WERI-Rb-1 (cell line): ENCODE measurements at regions not wholly inside any gene's neighbourhood (a gene's known extent, or its start where the extent isn't known, plus 50 kb on each side); places are given as distances from the start of the nearest gene placed in this dataset.

Experiments
- DNase-seq: peaks from one replicate; pipeline ENCODE4 v3.0.0-alpha.2; 2020
- H3K27ac ChIP-seq: fragments of 250-450 bp; sonication (Bioruptor Pico); 2 replicates; pipeline ENCODE4 v1.5.1; 2020; ENCODE audit warnings: mild to moderate bottlenecking, moderate library complexity
- H3K27me3 ChIP-seq: fragments of 250-450 bp; sonication (Bioruptor Pico); 2 replicates; pipeline ENCODE4 v1.5.1; 2021; ENCODE audit warnings: mild to moderate bottlenecking, low read depth, moderate library complexity; ENCODE audit not compliant: insufficient read depth, severe bottlenecking
- H3K36me3 ChIP-seq: fragments of 250-450 bp; sonication (Bioruptor Pico); 2 replicates; pipeline ENCODE4 v1.5.1; 2020; ENCODE audit warnings: mild to moderate bottlenecking, moderate library complexity
- H3K4me3 ChIP-seq: 2 replicates; pipeline ENCODE4 v1.5.1; 2011; ENCODE audit warnings: low read depth, mild to moderate bottlenecking, control low read depth, low read length
- H3K9me3 ChIP-seq: fragments of 250-450 bp; sonication (Bioruptor Pico); 2 replicates; pipeline ENCODE4 v1.5.1; 2021; ENCODE audit warnings: mild to moderate bottlenecking, moderate library complexity; ENCODE audit not compliant: severe bottlenecking
- TF ChIP-seq, protein P1 (sequence below): IDR thresholded peaks from 2 replicates; pipeline ENCODE4 v1.5.1; 2011; ENCODE audit warnings: low read depth, mild to moderate bottlenecking, control low read depth, inconsistent platforms, low read length

DNA sequence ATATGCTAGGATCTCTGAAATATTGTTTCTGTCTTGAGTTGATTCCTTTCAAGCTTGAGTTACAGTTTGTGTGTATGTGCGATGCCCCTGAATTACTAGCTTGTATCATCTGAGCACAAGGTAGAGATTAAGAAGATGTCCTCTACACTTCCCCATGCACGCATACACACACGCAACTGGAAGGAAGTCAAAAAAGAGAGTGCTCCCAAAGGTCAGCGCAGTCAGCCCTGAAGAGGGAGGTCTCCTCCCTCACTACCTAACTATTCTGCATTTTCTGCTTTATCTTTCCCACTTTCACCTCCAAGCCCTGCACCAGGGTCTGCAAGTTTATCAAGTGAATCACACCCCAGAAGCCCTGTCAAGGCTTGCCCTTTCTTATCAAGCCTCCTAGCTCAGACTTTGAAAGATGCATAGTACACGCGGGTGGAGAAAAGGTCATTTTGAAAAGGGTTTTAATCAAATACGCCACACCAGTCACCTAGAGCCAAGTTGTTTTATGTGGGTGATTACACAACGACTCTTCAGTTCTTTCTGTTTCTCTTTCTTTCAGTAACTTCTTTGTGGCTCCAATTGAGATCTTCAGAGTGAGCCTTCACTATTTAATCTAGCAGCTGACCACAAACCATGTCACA, 127.7 kb downstream of the ASB9 start:
- no peaks in the 10 kb centered on the region for H3K36me3 ChIP-seq
- H3K27me3 ChIP-seq: peaks cover 32% of the 10 kb centered on the region
- DNase-seq: no peak
- no peak overlapping the region for H3K4me3 ChIP-seq
- no peaks in the 10 kb centered on the region for H3K9me3 ChIP-seq
- TF ChIP-seq, protein P1, sequence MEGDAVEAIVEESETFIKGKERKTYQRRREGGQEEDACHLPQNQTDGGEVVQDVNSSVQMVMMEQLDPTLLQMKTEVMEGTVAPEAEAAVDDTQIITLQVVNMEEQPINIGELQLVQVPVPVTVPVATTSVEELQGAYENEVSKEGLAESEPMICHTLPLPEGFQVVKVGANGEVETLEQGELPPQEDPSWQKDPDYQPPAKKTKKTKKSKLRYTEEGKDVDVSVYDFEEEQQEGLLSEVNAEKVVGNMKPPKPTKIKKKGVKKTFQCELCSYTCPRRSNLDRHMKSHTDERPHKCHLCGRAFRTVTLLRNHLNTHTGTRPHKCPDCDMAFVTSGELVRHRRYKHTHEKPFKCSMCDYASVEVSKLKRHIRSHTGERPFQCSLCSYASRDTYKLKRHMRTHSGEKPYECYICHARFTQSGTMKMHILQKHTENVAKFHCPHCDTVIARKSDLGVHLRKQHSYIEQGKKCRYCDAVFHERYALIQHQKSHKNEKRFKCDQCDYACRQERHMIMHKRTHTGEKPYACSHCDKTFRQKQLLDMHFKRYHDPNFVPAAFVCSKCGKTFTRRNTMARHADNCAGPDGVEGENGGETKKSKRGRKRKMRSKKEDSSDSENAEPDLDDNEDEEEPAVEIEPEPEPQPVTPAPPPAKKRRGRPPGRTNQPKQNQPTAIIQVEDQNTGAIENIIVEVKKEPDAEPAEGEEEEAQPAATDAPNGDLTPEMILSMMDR: no peak
- H3K27ac ChIP-seq: no peak overlapping the region

DNA sequence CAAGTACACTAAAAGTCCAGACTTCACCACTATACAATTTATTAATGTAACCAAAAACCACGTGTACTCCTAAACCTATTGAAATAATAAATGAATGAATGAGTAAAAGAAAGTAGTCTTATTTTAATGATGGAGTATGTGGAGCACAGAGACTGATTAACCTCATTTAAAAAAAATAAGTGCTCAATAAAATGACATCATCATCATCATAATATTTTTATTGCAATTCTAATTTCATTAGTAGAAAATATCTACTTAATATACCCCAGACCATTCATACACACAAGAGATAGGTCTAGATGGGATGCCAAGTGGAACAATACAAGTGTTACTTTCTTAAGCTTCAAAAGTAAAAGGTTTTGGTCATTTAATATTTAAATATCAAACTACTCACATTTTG, 133.1 kb downstream of the ASB9 start:
- Histone ChIP-seq H3K27ac (no peak overlapping the region), H3K9me3 (no peaks in the 10 kb centered on the region), H3K36me3 (no peaks in the 10 kb centered on the region), H3K27me3 (peaks cover 16% of the 10 kb centered on the region), H3K4me3 (no peak overlapping the region)
- no peak for DNase-seq
- TF ChIP-seq, protein P1: no peak

DNA sequence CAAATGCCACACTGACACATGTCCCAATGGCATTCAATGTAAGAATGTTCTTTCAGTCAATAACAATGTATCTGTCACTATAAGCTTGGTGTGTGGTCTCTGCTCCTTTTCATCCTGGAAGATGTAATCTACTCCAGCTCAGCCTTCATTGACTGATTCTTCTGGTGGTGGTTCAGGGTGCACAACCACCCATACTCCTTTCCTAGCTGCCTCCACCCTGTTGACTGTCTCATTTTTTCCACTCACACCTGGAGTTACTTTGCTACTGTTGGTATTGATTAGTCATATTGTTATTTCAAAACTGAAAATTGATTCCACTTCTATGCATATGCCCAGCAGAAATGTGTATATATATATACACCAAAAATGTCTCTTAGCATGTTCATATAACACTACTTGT, 140.5 kb downstream of the ASB9 start:
- H3K36me3 ChIP-seq: no peaks in the 10 kb centered on the region
- DNase-seq: no peak
- no peak overlapping the region for H3K27ac ChIP-seq
- H3K4me3 ChIP-seq: no peak overlapping the region
- H3K9me3 ChIP-seq: no peaks in the 10 kb centered on the region
- H3K27me3 ChIP-seq: peaks cover 20% of the 10 kb centered on the region
- TF ChIP-seq, protein P1: no peak

GRCh38 chrX:15128861-15129260, 141.0 kb downstream of the ASB9 start:
- no peak for DNase-seq
- Histone ChIP-seq H3K4me3 (no peak overlapping the region), H3K36me3 (no peaks in the 10 kb centered on the region), H3K27me3 (peaks cover 20% of the 10 kb centered on the region), H3K9me3 (no peaks in the 10 kb centered on the region), H3K27ac (no peak overlapping the region)
- TF ChIP-seq, protein P1: no peak

DNA sequence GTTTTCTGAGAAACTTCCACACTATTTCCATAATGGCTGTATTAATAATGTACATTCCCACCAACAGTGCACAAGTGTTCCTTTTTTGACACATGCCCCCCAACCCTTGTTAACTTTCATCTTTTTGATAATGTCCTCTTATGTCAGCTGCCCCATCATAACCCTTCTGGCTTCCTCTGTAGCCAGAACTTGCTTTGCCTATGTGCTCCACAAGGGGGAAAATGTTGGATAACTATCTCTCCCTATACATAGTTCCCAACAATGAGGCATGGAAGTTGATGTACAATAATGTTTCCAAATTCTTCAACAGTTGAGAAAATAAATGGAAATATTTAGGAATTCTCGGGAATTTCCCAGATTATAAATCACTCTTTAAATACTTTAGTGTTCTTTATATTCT, 142.9 kb downstream of the ASB9 start:
- no peak overlapping the region for H3K4me3 ChIP-seq

DNA sequence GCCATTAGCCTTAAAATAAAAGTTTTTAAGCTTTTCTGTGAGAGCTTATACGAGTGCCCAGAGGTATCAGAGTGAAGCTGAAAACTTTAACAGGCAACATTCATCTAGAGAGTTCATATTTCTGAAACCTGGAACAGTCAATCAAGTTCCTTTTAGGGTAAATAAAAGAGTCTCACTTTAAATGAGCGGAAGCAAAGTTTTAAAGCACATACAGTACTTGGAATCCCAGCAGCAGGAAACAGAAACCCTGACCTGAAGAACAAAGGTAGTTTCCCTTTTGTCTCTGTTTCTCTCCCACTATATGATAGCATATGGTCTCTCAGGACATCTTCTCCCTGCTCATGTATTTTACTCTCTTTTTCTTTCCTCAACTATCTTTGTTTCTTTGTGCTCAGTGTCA, 153.0 kb downstream of the ASB9 start:
- Histone ChIP-seq H3K36me3 (no peaks in the 10 kb centered on the region), H3K4me3 (no peak overlapping the region), H3K9me3 (no peaks in the 10 kb centered on the region), H3K27ac (no peak overlapping the region), H3K27me3 (peaks cover 32% of the 10 kb centered on the region)
- TF ChIP-seq, protein P1: no peak
- DNase-seq: no peak

More for the DNA sequence above, 142.9 kb downstream of the ASB9 start:
- no peak for DNase-seq
- H3K9me3 ChIP-seq: no peaks in the 10 kb centered on the region
- H3K27ac ChIP-seq: no peak overlapping the region
- H3K36me3 ChIP-seq: no peaks in the 10 kb centered on the region
- TF ChIP-seq, protein P1: no peak
- peaks cover 17% of the 10 kb centered on the region for H3K27me3 ChIP-seq
